Stimulated activated CD8-positive, alpha-beta memory T cell treated with anti-CD3 and anti-CD28 coated beads, Interleukin-4, amount 100 ng/mL, for 1 hour (primary cell): ENCODE measurements at regions not wholly inside any gene's neighbourhood (a gene's known extent, or its start where the extent isn't known, plus 50 kb on each side); places are given as distances from the start of the nearest gene placed in this dataset.
"Not testable (repeated sequence)": the region's sequence is repeated elsewhere in the genome, so short reads cannot be mapped to it uniquely, and the experiment has no call there.

ENCODE experiments used
- DNase-seq, 2 donors: peaks; one replicate each; pipeline ENCODE4 v3.0.0-alpha.2; 2020; ENCODE audit warnings: low read depth in 2 of 2, low spot score in 1 of 2

GRCh38 chr15:84094720-84095119 is 140.9 kb upstream of the GOLGA6L4 start:
- not testable (repeated sequence) for DNase-seq

- not testable (repeated sequence) for DNase-seq
These were observed 138.5 kb upstream of the GOLGA6L4 start for GRCh38 chr15:84097053-84097452.

DNA sequence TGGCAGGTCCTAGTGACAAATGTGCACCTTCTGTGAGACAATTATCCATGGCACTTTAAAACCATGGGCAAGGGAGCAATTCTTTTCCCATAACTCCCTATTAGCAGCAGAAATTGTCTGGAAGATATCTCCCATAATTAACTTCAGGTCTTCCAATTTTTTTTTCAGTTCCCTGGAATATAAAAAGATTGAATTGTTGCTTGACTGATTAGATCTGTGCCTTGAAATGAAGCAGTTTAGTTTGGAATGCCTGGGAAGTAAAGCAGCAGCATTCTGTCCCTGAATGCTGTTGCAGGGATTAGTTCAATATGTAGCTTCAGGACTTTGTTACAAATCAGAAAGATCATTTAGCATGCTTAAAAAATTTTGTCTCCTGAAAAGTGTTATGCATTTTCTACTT is 137.0 kb upstream of the GOLGA6L4 start:
- no peak for DNase-seq

GRCh38 chr15:84099181-84099580 is 136.4 kb upstream of the GOLGA6L4 start:
- DNase-seq: no peak

GRCh38 chr15:84103345-84103744 is 132.2 kb upstream of the GOLGA6L4 start:
- no peak for DNase-seq

DNA sequence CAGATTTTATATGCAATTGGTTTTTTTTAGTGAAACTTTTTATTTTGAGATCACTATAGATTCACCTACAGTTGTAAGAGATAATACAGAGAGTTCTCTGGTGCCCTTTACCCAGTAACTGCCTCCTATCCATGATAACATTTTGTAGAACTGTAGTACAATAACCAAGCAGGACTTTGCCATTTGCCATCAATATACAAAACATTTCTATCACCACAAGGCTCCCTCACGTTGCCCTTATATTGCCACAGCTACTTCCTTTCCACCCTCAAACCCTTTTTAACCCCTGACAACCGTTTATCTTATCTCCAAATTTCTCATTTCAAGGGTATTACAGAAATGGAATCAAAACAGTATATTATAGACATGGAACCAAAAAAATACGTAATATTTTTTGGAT is 130.7 kb upstream of the GOLGA6L4 start:
- no peak for DNase-seq

- DNase-seq: no peak
These were observed 126.8 kb upstream of the GOLGA6L4 start for GRCh38 chr15:84108728-84109127.

DNA sequence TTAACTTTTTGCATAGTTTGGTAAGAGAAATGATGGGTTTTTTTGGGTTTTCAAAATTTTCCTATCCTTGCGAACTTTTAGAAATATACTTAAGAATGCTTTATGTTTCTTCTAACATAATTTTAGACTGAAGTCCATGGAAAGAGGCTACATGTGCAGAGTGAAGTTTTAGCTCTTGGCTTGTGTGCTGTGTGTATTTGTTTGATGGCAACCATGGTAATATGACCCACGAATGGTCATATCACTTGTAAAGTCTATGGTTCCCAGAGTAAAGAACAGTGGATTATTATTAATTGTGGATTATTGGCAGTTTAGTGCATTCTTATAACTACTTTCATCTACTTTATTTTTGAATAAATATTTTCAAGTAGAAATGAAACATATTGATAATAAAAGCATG is 124.0 kb upstream of the GOLGA6L4 start:
- DNase-seq: no peak

- no peak for DNase-seq
These were observed 123.5 kb upstream of the GOLGA6L4 start for GRCh38 chr15:84112025-84112424.

- no peak for DNase-seq
These were observed 121.7 kb upstream of the GOLGA6L4 start for GRCh38 chr15:84113919-84114318.

- not testable (repeated sequence) for DNase-seq
These were observed 120.9 kb upstream of the GOLGA6L4 start for GRCh38 chr15:84114680-84115079.

DNA sequence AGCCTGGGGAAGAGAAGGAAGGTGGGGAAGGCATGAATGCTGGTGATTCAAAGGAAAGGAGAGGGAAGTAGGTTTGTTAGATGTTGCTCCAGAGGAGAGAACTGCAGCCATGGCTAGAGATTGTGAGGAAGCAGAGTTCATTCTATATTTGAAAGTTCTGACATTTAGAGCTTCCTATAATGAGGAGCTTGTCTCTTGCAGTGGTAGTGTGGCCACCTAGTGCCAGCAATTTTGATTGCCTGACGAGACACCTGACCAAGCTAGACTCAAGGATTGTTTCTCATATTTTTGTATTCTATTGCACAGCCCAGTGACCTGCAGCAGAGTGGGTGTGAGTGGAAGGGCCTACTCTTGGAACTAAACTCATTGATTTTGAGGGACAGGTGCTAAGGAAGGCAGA is 116.2 kb upstream of the GOLGA6L4 start:
- not testable (repeated sequence) for DNase-seq

- DNase-seq: not testable (repeated sequence)
These were observed 114.7 kb upstream of the GOLGA6L4 start for GRCh38 chr15:84120903-84121302.

GRCh38 chr15:84128706-84129105 is 106.9 kb upstream of the GOLGA6L4 start:
- DNase-seq: not testable (repeated sequence)

- DNase-seq: not testable (repeated sequence)
These were observed 105.3 kb upstream of the GOLGA6L4 start for GRCh38 chr15:84130098-84130831.

GRCh38 chr15:84135931-84136456 is 99.6 kb upstream of the GOLGA6L4 start:
- not testable (repeated sequence) for DNase-seq

GRCh38 chr15:84142888-84143337 is 92.7 kb upstream of the GOLGA6L4 start:
- DNase-seq: peak; percentile 29 to 31

DNA sequence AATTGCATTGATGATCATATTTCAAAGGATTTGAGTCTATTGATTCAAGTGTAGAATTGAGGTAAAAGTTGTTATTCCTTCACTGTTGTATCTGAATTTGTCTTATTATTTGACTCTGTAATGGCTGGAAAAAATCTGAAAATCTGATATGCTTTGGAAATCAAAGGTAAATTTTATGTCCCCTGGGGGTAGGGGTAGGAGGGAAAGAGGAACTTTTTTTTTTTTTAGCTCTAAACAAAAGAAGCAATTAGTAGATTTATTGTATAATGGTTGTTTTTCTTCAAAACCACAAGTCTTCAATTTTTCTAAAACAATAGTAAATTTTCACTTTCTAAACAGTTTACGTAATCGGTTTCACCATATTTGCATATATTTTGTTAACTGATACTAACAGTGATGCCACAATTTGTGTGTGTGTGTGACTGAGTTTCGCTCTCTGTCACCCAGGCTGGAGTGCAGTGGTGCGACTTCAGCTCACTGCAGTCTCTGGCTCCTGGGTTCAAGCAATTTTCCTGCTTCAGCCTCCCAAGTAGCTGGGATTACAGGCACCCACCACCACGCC is 91.7 kb upstream of the GOLGA6L4 start:
- DNase-seq: no peak

DNA sequence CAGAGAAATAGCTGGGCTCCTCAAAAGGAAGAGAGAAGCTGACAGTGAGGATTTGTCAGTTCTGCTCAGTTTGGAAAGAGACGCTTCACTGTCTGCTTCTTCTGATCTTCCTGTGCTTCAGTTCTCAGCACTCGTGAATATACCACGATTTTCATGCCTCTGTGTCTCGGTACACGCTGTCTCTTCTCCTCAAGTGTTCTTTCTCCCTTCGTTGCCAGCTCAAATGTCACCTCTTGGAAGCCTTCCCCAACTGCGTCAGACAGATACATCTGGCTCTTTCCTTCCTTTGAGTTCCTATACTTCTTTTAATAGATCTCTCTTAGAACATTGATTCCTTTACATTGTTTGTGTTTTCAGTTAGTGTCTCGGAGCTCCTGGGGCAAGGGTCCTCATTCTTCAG is 90.6 kb upstream of the GOLGA6L4 start:
- not testable (repeated sequence) for DNase-seq

DNA sequence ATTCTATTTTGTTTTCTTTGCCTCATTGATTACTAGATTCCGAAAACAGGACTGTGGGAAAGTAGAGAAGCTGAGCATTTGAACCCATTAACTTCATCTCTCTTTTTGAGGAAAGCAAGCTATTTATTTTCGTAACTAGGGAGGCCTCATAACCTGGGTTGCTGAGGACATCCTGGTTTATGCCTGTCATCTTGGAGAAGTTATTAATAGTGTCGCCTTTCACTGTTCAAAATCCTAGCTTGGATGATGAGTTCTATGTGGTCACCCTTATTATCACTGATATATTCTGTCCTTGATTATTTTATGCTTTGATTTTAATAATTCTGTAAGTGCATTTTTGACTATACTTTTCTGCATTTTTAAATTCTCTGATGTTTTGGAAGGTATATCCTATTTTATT is 89.3 kb upstream of the GOLGA6L4 start:
- DNase-seq: not testable (repeated sequence)

DNA sequence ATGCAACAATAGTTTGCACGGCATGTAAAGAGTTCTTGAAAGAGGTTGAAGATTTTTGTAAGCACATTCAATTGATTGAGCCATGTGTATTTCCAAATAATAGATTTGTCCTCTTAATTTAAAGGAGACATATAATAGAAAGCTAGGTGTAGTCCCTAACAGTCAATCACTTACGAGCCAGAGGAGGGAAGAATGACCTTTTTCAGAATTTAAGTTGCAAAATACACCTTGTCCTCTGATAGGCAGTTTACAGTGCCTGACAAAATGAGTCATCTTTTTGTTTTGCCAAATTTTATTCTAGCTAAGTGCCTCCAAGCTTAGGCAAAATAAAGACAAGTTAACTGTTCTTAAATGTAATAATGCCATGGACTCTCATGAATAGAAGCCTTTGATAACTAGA is 88.3 kb upstream of the GOLGA6L4 start:
- not testable (repeated sequence) for DNase-seq

- no peak for DNase-seq
These were observed 84.2 kb upstream of the GOLGA6L4 start for GRCh38 chr15:84151205-84151931.
